Body of pancreas (tissue), 4 donors: ENCODE measurements at regions not wholly inside any gene's neighbourhood (a gene's known extent, or its start where the extent isn't known, plus 50 kb on each side); places are given as distances from the start of the nearest gene placed in this dataset.

Experiments used
- ATAC-seq: fragments of 150-250 bp; one replicate; pipeline ENCODE4 v1.9.1; 2016
- DNase-seq, 4 donors: peaks; one replicate each; pipeline ENCODE4 v3.0.0-alpha.2; 2019
- H3K27ac ChIP-seq, 4 donors: fragments of 200-600 bp; sonication (generic); 1 replicate in 3 of 4; 2 replicates in 1 of 4; pipeline versions ENCODE4 v1.5.1 to v1.6.1; 2016 to 2019; ENCODE audit warnings: mild to moderate bottlenecking in 1 of 4, mixed read lengths in 1 of 4, moderate library complexity in 1 of 4
- H3K27me3 ChIP-seq, 2 donors: fragments of 200-600 bp; sonication (generic); one replicate each; pipeline ENCODE4 v1.6.0; 2016; ENCODE audit warnings: mild to moderate bottlenecking in 1 of 2
- H3K36me3 ChIP-seq, 2 donors: fragments of 200-600 bp; sonication (generic); replicated peaks in 1 of 2; 2 replicates each; pipeline ENCODE4 v1.5.1; 2016; ENCODE audit warnings: low read depth in 2 of 2; ENCODE audit not compliant: insufficient read depth in 1 of 2
- H3K4me1 ChIP-seq: fragments of 200-600 bp; sonication (generic); one replicate; pipeline ENCODE4 v1.6.0; 2016
- H3K4me3 ChIP-seq, 2 donors: fragments of 200-600 bp; sonication (generic); 1 replicate in 1 of 2; 2 replicates in 1 of 2; pipeline ENCODE4 v1.5.1; 2016 to 2019
- H3K9me3 ChIP-seq, 3 donors: fragments of 200-600 bp; sonication (generic); 1 replicate in 2 of 3; 2 replicates in 1 of 3; pipeline ENCODE4 v1.5.1; 2016
- CTCF ChIP-seq, 7 experiments: fragments of 450-650 bp in 4 of 7; fragments of 200-600 bp in 3 of 7; sonication (generic) in 3 of 7; IDR thresholded peaks; one replicate each; pipeline ENCODE4 v1.5.1; 2016 to 2019; ENCODE audit warnings: antibody characterized with exemption in 7 of 7
- POLR2A ChIP-seq, 3 donors: fragments of 450-650 bp; IDR thresholded peaks; one replicate each; pipeline ENCODE4 v1.6.1; 2016; ENCODE audit warnings: antibody characterized with exemption in 3 of 3, mild to moderate bottlenecking in 2 of 3
- WGBS, 2 donors: methylation state at CpG; one replicate each; pipeline ENCODE4 v1.1.5; 2017; 5-methylcytosine and 5-hydroxymethylcytosine counted together
- intact Hi-C: fragments of 100-400 bp; cut with DNase I; formaldehyde crosslinking; loops from one replicate; pipeline ENCODE4 v1.15.1; 2023

- Histone ChIP-seq H3K9me3 (no peaks in the 10 kb centered on the region), H3K27me3 (no peaks in the 10 kb centered on the region), H3K4me3 (no peak overlapping the region), H3K27ac (no peak overlapping the region), H3K36me3 (no peaks in the 10 kb centered on the region), H3K4me1 (peaks cover 29% of the 10 kb centered on the region)
- intact Hi-C loops: no loop called here
- no peak for ATAC-seq
- DNase-seq: no peak
- TF ChIP-seq POLR2A (IDR thresholded peaks at IDR 0.05) (no peak), CTCF (IDR thresholded peaks at IDR 0.05) (no peak)
- 75 to 78% methylated on average over 8 of the region's 8 CpGs for WGBS, 2 donors
Measured at GRCh38 chr2:120660056-120660694, 75.5 kb upstream of the GLI2 start.

- intact Hi-C loops: no loop called here
- Histone ChIP-seq H3K36me3 (no peaks in the 10 kb centered on the region), H3K27me3 (no peaks in the 10 kb centered on the region), H3K27ac (no peak overlapping the region), H3K9me3 (no peaks in the 10 kb centered on the region), H3K4me3 (no peak overlapping the region), H3K4me1 (peaks cover 28% of the 10 kb centered on the region)
- TF ChIP-seq CTCF (IDR thresholded peaks at IDR 0.05) (no peak), POLR2A (IDR thresholded peaks at IDR 0.05) (no peak)
- 33 to 34% methylated on average over 4 to 10 of the region's 11 CpGs for WGBS, 2 donors
- ATAC-seq (no peak), DNase-seq (peak in 1 of 4 donors; percentile 38)
Measured at GRCh38 chr2:120660771-120661459, 74.8 kb upstream of the GLI2 start.

GRCh38 chr2:120661551-120661950 lies 74.1 kb upstream of the GLI2 start:
- no peaks in the 10 kb centered on the region for H3K27me3 ChIP-seq
- no peak overlapping the region for H3K4me3 ChIP-seq
- 9 to 12% methylated on average over 16 of the region's 16 CpGs for WGBS, 2 donors
- no peaks in the 10 kb centered on the region for H3K9me3 ChIP-seq
- peaks cover 22% of the 10 kb centered on the region for H3K4me1 ChIP-seq
- DNase-seq (peak; percentile 42 to 66 (median 56)), ATAC-seq (peak; percentile 47)
- TF ChIP-seq CTCF (IDR thresholded peaks at IDR 0.05): no peak
- no peak for TF ChIP-seq POLR2A (IDR thresholded peaks at IDR 0.05)
- intact Hi-C loops: no loop called here
- H3K27ac ChIP-seq: no peak overlapping the region
- no peaks in the 10 kb centered on the region for H3K36me3 ChIP-seq

DNA sequence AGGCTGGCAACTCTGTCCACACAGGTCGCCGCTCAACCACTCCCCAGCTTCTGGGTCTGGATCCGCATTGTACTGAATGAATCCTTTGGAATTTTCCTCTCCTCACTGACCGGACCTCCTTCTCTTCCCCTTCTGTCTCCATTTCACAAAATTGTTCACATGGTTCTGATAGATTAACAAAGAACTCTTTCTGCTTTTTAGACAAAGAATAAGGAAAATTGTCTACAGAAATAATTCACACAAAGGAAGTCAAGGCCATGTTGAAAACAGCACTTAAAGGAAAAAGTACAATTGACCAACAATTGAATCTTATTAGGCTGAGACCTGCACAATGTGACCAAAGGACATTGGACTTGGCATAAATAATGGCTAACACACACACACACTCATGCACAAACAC lies 73.6 kb upstream of the GLI2 start:
- Histone ChIP-seq H3K4me1 (peaks cover 19% of the 10 kb centered on the region), H3K27ac (no peak overlapping the region), H3K9me3 (no peaks in the 10 kb centered on the region), H3K27me3 (no peaks in the 10 kb centered on the region), H3K36me3 (no peaks in the 10 kb centered on the region), H3K4me3 (no peak overlapping the region)
- intact Hi-C loops: no loop called here
- TF ChIP-seq CTCF (IDR thresholded peaks at IDR 0.05): no peak
- TF ChIP-seq POLR2A (IDR thresholded peaks at IDR 0.05): no peak
- ATAC-seq (no peak), DNase-seq (no peak)
- 72 to 89% methylated on average over 4 of the region's 4 CpGs for WGBS, 2 donors

- WGBS, 2 donors: 88 to 92% methylated on average over 3 of the region's 3 CpGs
- no peak overlapping the region for H3K27ac ChIP-seq
- DNase-seq (no peak), ATAC-seq (no peak)
- no peaks in the 10 kb centered on the region for H3K27me3 ChIP-seq
- TF ChIP-seq CTCF (IDR thresholded peaks at IDR 0.05): no peak
- no peak for TF ChIP-seq POLR2A (IDR thresholded peaks at IDR 0.05)
- H3K36me3 ChIP-seq: no peaks in the 10 kb centered on the region
- no peaks in the 10 kb centered on the region for H3K9me3 ChIP-seq
- intact Hi-C loops: no loop called here
- no peak overlapping the region for H3K4me3 ChIP-seq
- H3K4me1 ChIP-seq: peaks cover 13% of the 10 kb centered on the region
Measured at GRCh38 chr2:120662746-120663145, 72.9 kb upstream of the GLI2 start.
